GM04504 (cell line): ENCODE measurements at regions not wholly inside any gene's neighbourhood (a gene's known extent, or its start where the extent isn't known, plus 50 kb on each side); places are given as distances from the start of the nearest gene placed in this dataset.
"Not testable (repeated sequence)": the region's sequence is repeated elsewhere in the genome, so short reads cannot be mapped to it uniquely, and the experiment has no call there.

Source experiments
- DNase-seq: peaks from one replicate; pipeline ENCODE4 v3.0.0-alpha.2; 2012; ENCODE audit warnings: low read depth

- no peak for DNase-seq
Measured at GRCh38 chr7:82624965-82625364, 181.4 kb upstream of the CACNA2D1 start.

DNA sequence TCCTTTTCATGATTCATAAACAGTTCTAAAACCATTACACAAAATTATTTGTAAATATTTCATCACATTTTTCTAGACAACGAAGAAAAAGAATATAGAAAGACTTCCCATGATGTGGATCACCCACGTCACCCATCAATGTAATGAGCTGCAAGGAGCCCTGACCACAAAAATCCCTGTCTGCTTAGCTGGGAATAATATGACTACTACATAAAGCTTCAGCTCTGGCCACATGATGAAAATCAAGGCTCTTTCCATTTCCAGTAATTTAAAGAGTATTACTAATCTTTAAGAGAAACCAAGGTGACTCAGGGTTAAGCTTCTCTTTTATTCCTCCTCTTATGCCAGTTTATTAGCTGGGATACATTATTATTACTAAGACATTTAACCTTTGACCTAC is 180.8 kb upstream of the CACNA2D1 start:
- peak; percentile 57 for DNase-seq

GRCh38 chr7:82623812-82624211 is 180.2 kb upstream of the CACNA2D1 start:
- DNase-seq = no peak

GRCh38 chr7:82617156-82617555 is 173.6 kb upstream of the CACNA2D1 start:
- DNase-seq = no peak

DNA sequence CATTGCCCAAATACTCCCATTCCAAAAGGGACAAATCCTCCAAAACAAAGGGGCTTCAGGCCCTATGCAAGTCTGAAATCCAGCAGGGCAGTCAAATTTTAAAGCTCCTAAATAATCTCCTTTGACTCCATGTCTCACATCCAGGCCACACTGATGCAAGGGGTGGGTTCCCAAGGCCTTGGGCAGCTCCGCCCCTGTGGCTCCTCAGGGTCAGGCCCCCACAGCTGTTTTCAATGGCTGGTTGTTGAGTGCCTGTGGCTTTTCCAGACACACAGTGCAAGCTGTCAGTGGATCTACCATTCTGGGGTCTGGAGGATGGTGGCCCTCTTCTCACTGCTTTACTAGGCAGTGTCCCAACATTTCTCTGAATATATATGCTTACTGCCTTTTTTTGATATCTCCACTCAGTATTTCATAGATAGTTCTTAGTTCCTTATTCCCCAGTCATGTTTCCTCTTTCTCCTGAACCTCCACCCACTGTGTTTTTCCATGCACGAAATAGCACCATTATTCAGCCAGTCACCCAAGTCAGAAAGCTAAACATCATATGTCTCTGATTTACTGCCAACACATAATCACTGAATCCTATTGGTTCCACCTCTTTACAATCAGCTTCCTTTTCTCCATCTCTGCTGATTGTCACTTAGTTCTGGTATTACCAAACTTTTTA is 172.6 kb upstream of the CACNA2D1 start:
- DNase-seq = no peak

- no peak for DNase-seq
Measured at GRCh38 chr7:82615527-82615926, 171.9 kb upstream of the CACNA2D1 start.

- no peak for DNase-seq
Measured at GRCh38 chr7:82609746-82610145, 166.2 kb upstream of the CACNA2D1 start.

DNA sequence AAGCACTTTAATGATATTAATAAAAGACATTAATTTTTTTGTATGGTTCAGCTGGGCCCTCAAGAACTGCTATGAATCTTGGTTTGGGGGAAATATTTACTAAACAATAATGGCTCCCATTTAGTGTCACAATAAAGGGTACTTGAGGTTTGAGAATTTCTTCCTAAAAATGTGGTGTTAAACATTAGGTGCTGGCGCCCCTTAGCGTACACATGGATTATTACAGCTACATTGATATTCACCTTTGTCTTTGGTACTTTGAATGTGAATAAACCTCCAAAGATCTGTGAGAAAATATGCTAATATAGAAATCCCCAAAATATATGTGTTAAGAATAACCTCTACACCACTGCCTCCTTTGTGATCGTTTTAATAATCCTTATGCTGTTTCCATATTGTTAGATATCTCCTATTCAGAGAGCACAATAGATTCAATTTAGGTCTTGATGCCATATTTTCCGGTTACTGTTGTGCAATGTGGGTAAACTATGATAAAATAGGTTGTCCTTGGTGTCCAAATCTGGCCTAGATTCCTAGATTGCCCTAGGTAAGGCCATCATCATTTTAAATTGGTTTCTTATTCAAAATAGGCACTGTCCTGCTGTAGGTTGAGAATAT is 161.8 kb upstream of the CACNA2D1 start:
- DNase-seq = peak; percentile 10

GRCh38 chr7:82602066-82602465 is 158.5 kb upstream of the CACNA2D1 start:
- DNase-seq = no peak

- DNase-seq = no peak
Measured at GRCh38 chr7:82600531-82600930, 157.0 kb upstream of the CACNA2D1 start.

- DNase-seq = no peak
Measured at GRCh38 chr7:82599895-82600294, 156.3 kb upstream of the CACNA2D1 start.

- no peak for DNase-seq
Measured at GRCh38 chr7:82598958-82599357, 155.4 kb upstream of the CACNA2D1 start.

DNA sequence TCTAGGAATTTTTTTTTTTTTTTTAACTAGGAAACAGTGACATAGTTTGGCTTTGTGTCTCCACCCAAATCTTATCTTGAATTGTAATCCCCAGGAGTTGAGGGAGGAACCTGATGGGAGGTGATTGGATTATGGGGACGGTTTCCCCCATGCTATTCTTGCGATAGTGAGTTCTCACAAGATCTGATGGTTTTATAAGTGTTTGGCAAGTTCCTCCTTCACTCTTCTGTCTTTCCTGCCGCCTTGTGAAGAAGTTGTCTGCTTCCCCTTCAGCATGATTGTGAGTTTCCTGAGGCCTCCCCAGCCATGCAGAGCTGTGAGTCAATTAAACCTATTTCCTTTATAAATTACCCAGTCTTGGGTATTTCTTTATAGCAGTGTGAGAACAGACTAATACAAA is 152.2 kb upstream of the CACNA2D1 start:
- DNase-seq = not testable (repeated sequence)

DNA sequence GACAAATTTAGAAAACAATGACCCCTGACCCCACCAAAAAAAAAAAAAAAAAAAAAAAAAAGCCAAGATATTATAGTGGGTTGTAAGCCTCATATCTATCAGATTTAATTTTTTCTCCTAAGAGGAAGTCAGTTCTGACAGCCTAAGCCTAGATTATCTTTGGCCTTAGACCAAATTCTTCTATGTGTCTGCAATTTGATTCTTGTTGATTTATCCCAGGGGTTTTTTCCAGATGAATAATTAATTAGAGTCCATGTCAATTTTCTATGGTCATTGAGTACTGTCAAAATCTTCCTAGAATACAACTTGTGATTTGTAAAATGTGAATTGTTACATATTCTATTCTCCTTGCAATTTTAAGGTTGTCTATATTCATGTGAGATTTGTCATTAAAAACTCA is 151.6 kb upstream of the CACNA2D1 start:
- DNase-seq = no peak

GRCh38 chr7:82594665-82595064 is 151.1 kb upstream of the CACNA2D1 start:
- DNase-seq = no peak

DNA sequence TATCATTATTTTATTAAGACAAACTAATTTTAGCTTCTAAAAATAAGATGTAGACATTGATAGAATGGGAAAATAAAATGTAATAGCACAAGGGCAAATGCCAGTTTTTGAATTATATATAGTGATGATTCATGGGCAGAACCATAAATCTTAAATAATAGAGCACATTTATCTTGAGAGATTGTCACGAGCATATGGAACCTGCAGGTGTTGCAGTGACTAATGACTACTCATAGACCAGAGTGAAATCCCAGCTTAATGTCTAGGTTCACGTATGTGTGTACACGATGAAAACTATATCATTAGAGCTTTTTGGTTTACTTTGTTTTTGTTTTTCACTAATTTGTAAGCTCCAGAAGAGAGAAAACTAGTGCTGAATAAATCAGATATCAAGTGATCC is 150.2 kb upstream of the CACNA2D1 start:
- no peak for DNase-seq

DNA sequence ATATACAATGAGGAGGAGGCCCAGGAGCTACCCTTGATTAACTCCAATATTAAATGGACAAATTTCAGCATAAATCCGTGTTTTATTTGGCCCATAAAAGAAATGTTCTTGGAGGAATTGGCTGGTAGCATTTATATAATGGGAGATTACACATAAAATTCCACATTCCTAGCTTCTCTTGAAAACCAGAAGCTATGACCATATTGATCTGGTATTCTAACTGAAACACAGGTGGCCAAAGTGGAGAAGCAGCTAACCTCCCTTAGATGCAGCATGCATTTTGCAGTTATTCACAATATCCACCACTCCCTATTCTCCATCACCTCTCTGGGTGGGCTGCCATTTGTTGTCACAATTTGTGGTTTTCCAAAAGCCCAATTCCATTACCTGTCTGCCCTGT is 148.8 kb upstream of the CACNA2D1 start:
- no peak for DNase-seq

GRCh38 chr7:82579047-82579446 is 135.5 kb upstream of the CACNA2D1 start:
- no peak for DNase-seq

DNA sequence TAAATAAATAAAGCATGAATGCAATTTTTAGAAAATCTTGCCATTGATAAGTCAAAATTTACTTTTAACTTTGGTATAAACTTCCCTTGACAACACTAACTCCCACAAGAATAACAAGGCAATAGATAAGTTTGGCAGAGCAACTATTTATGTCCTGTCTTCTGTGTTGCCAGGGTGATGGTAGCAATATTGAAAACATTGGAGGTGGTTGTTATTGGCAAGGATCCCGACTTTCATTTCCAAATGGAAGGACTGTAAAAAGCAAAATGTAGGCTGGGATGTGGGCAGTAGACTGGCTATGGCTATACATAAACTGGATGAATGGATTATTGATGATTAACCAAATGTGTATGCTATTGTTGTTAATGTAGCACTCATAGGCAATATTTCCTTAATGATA is 134.9 kb upstream of the CACNA2D1 start:
- no peak for DNase-seq

DNA sequence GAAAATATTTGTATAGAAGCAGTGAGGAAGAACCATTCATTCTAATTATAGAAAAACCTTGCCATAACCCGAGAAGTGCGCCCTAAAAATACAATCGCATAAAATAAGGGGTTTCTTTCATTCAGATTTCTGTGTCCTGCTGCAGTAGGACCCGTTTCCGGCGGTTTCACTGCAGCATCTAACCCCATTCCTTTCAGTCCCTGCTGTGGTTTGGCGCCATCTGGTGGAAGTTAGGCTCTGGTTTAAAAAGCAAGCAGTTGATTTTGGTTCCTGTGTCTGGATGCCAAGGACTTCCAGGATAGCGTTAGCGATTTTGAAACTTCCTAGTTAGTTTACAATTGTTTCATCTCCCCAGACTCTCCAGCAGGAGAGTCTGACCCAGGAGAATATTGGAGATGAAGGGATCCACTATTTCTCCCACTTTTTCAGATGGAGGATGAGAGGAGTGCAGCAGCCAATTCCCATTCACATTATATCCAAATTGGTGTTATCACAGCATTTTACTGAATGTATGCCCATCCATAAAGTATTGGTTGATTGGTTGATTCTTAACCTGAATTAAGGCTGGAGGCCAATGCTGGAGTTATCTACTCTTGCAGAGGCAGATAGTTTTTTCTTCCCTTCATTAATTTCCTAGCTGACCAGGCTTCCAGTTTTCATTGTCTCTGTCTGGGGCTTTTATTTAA is 128.8 kb upstream of the CACNA2D1 start:
- DNase-seq = peak; percentile 71

DNA sequence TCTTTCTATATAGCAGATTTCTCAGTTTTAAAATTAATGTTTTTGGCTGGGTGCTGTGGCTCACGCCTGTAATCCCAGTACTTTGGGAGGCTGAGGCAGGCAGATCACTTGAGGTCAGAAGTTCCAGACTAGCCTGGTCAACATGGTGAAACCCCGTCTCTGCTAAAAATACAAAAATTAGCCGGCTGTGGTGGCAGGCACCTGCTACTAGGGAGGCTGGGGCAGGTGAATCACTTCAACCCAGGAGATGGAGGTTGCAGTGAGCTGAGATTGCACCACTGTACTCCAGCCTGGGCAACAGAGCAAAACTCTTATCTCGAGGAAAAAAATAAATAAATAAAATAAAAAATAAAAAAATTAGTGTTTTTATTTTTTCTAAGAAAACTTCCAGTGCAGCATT is 127.5 kb upstream of the CACNA2D1 start:
- DNase-seq = not testable (repeated sequence)

GRCh38 chr7:82567841-82568240 is 124.3 kb upstream of the CACNA2D1 start:
- no peak for DNase-seq

- no peak for DNase-seq
Measured at GRCh38 chr7:82567356-82567755, 123.8 kb upstream of the CACNA2D1 start.

- no peak for DNase-seq
Measured at GRCh38 chr7:82566752-82567151, 123.2 kb upstream of the CACNA2D1 start.
